NB4 (cell line): ENCODE measurements at regions not wholly inside any gene's neighbourhood (a gene's known extent, or its start where the extent isn't known, plus 50 kb on each side); places are given as distances from the start of the nearest gene placed in this dataset.

Experiments
- DNase-seq: peaks from one replicate; pipeline ENCODE4 v3.0.0; 2010; ENCODE audit warnings: low read depth
- H3K4me3 ChIP-seq: one replicate; pipeline ENCODE4 v1.5.1; 2011; ENCODE audit warnings: mild to moderate bottlenecking, low read depth, low read length, moderate library complexity
- MAX ChIP-seq: IDR thresholded peaks from 2 replicates; pipeline ENCODE4 v1.6.1; 2011; ENCODE audit warnings: low read depth, low read length
- MYC ChIP-seq: IDR thresholded peaks from 2 replicates; pipeline ENCODE4 v1.6.1; 2011; ENCODE audit warnings: low read depth, low read length
- POLR2A ChIP-seq: IDR thresholded peaks from 2 replicates; pipeline ENCODE4 v1.6.1; 2011; ENCODE audit warnings: mild to moderate bottlenecking; ENCODE audit not compliant: insufficient read length; ENCODE audit errors: extremely low read depth
- TF ChIP-seq, protein P1 (sequence below): IDR thresholded peaks from one replicate; pipeline ENCODE4 v1.5.1; 2012; ENCODE audit warnings: low read depth, low read length

DNA sequence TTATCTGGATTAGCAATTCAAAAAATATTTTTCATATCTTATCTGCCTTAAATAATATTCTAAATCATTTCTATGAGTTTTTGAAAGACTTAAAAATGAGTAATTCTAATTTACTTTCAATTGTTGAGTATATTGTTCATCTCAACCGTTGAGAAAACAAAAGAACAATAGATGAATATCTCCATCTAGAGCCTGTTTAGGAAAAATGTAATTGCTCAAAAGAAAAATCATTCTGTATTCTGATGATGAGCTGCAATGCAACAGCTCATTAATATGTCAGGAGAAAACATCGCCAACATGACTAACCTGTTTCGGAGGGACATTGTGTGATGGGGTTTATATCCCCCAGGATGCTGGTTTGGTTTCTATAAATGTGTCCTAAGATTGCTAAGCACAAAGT lies 417.6 kb downstream of the SUCLG1 start:
- DNase-seq, result no peak
- H3K4me3 ChIP-seq, result no peak overlapping the region
- TF ChIP-seq POLR2A, result no peak
- TF ChIP-seq, protein P1, sequence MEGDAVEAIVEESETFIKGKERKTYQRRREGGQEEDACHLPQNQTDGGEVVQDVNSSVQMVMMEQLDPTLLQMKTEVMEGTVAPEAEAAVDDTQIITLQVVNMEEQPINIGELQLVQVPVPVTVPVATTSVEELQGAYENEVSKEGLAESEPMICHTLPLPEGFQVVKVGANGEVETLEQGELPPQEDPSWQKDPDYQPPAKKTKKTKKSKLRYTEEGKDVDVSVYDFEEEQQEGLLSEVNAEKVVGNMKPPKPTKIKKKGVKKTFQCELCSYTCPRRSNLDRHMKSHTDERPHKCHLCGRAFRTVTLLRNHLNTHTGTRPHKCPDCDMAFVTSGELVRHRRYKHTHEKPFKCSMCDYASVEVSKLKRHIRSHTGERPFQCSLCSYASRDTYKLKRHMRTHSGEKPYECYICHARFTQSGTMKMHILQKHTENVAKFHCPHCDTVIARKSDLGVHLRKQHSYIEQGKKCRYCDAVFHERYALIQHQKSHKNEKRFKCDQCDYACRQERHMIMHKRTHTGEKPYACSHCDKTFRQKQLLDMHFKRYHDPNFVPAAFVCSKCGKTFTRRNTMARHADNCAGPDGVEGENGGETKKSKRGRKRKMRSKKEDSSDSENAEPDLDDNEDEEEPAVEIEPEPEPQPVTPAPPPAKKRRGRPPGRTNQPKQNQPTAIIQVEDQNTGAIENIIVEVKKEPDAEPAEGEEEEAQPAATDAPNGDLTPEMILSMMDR, result no peak
- no peak for TF ChIP-seq MYC
- no peak for TF ChIP-seq MAX

- no peak overlapping the region for H3K4me3 ChIP-seq
- TF ChIP-seq POLR2A (no peak), MAX (no peak), MYC (no peak)
- TF ChIP-seq, protein P1, result no peak
- no peak for DNase-seq
Measured at GRCh38 chr2:84040281-84040680, 418.8 kb downstream of the SUCLG1 start.

- no peak overlapping the region for H3K4me3 ChIP-seq
- TF ChIP-seq MAX (no peak), MYC (no peak), POLR2A (no peak)
- TF ChIP-seq, protein P1, result no peak
- no peak for DNase-seq
Measured at GRCh38 chr2:84038866-84039265, 420.2 kb downstream of the SUCLG1 start.

- DNase-seq, result no peak
- no peak overlapping the region for H3K4me3 ChIP-seq
- TF ChIP-seq MYC (no peak), POLR2A (no peak)
- TF ChIP-seq, protein P1, result no peak
Measured at GRCh38 chr2:84033347-84033974, 425.6 kb downstream of the SUCLG1 start.

GRCh38 chr2:84031312-84032050 lies 427.6 kb downstream of the SUCLG1 start:
- TF ChIP-seq POLR2A (no peak), MYC (no peak), MAX (no peak)
- TF ChIP-seq, protein P1, result no peak
- DNase-seq, result no peak
- H3K4me3 ChIP-seq, result no peak overlapping the region
